Activated CD4-positive, alpha-beta T cell treated with anti-CD3 and anti-CD28 coated beads, Interleukin-2, amount 50 U/mL, for 48 hours (primary cell): ENCODE measurements at regions not wholly inside any gene's neighbourhood (a gene's known extent, or its start where the extent isn't known, plus 50 kb on each side); places are given as distances from the start of the nearest gene placed in this dataset.

Source experiments
- DNase-seq, 2 experiments: peaks; one replicate each; pipeline ENCODE4 v3.0.0-alpha.2; 2020

- DNase-seq, result no peak
Observed at GRCh38 chr13:80235166-80235966, 105.6 kb downstream of the SPRY2 start.

GRCh38 chr13:80227645-80228044, 113.3 kb downstream of the SPRY2 start:
- no peak for DNase-seq

- no peak for DNase-seq
Observed at GRCh38 chr13:80226645-80227044, 114.3 kb downstream of the SPRY2 start.

- no peak for DNase-seq
Observed at GRCh38 chr13:80224468-80224867, 116.5 kb downstream of the SPRY2 start.

GRCh38 chr13:80217614-80218456, 123.1 kb downstream of the SPRY2 start:
- no peak for DNase-seq

- DNase-seq, result no peak
Observed at GRCh38 chr13:80215368-80215767, 125.6 kb downstream of the SPRY2 start.

GRCh38 chr13:80214521-80214991, 126.4 kb downstream of the SPRY2 start:
- DNase-seq, result no peak

- no peak for DNase-seq
Observed at GRCh38 chr13:80214050-80214449, 126.9 kb downstream of the SPRY2 start.

- no peak for DNase-seq
Observed at GRCh38 chr13:80213201-80213600, 127.7 kb downstream of the SPRY2 start.

- DNase-seq, result no peak
Observed at GRCh38 chr13:80211566-80211965, 129.4 kb downstream of the SPRY2 start.

- no peak for DNase-seq
Observed at GRCh38 chr13:80204642-80205041, 136.3 kb downstream of the SPRY2 start.

GRCh38 chr13:80203496-80203895, 137.4 kb downstream of the SPRY2 start:
- no peak for DNase-seq

- DNase-seq, result no peak
Observed at GRCh38 chr13:80201694-80202468, 139.0 kb downstream of the SPRY2 start.

GRCh38 chr13:80199585-80200292, 141.2 kb downstream of the SPRY2 start:
- no peak for DNase-seq

GRCh38 chr13:80199067-80199466, 141.9 kb downstream of the SPRY2 start:
- DNase-seq, result no peak

- DNase-seq, result no peak
Observed at GRCh38 chr13:80196756-80197155, 144.2 kb downstream of the SPRY2 start.

GRCh38 chr13:80195649-80196048, 145.3 kb downstream of the SPRY2 start:
- DNase-seq, result no peak

GRCh38 chr13:80189889-80190597, 150.9 kb downstream of the SPRY2 start:
- DNase-seq, result no peak

GRCh38 chr13:80180740-80181355, 160.1 kb downstream of the SPRY2 start:
- no peak for DNase-seq

- DNase-seq, result no peak
Observed at GRCh38 chr13:80177327-80177726, 163.6 kb downstream of the SPRY2 start.

- no peak for DNase-seq
Observed at GRCh38 chr13:80173224-80173623, 167.7 kb downstream of the SPRY2 start.
